Prostate gland (tissue), 2 donors: ENCODE measurements at regions not wholly inside any gene's neighbourhood (a gene's known extent, or its start where the extent isn't known, plus 50 kb on each side); places are given as distances from the start of the nearest gene placed in this dataset.

Experiments
- DNase-seq: peaks from one replicate; pipeline ENCODE4 v3.0.0-alpha.2; 2019; ENCODE audit warnings: low spot score
- H3K27ac ChIP-seq, 2 donors: fragments of 200-600 bp; sonication (generic); 2 replicates each; pipeline ENCODE4 v1.5.1; 2017 to 2019
- H3K27me3 ChIP-seq: fragments of 200-600 bp; sonication (generic); replicated peaks from 2 replicates; pipeline ENCODE4 v1.5.1; 2019; ENCODE audit not compliant: insufficient read depth
- H3K36me3 ChIP-seq, 2 donors: fragments of 200-600 bp; sonication (generic); 1 replicate in 1 of 2; 2 replicates in 1 of 2; pipeline versions ENCODE4 v1.5.1 to v1.8.1; 2017 to 2019
- H3K4me1 ChIP-seq: fragments of 200-600 bp; sonication (generic); replicated peaks from 2 replicates; pipeline ENCODE4 v1.5.1; 2019
- H3K4me3 ChIP-seq, 2 donors: fragments of 200-600 bp; sonication (generic); 2 replicates each; pipeline ENCODE4 v1.5.1; 2017 to 2019
- H3K9me3 ChIP-seq: fragments of 200-600 bp; sonication (generic); 2 replicates; pipeline ENCODE4 v1.5.1; 2017
- CTCF ChIP-seq, 4 experiments: fragments of 200-600 bp in 2 of 4; fragments of 450-650 bp in 2 of 4; sonication (generic) in 2 of 4; IDR thresholded peaks; 1 replicate in 3 of 4; 2 replicates in 1 of 4; pipeline ENCODE4 v1.5.1; 2016 to 2019; ENCODE audit warnings: antibody characterized with exemption in 4 of 4, mild to moderate bottlenecking in 2 of 4, moderate library complexity in 2 of 4
- POLR2A ChIP-seq: fragments of 450-650 bp; IDR thresholded peaks from one replicate; pipeline ENCODE4 v1.6.1; 2016; ENCODE audit warnings: antibody characterized with exemption, mild to moderate bottlenecking
- POLR2AphosphoS5 ChIP-seq: sonication (generic); formaldehyde crosslinking; IDR thresholded peaks from one replicate; pipeline ENCODE4 v1.6.1; 2017; ENCODE audit warnings: antibody characterized with exemption
- WGBS: methylation state at CpG from one replicate; pipeline ENCODE4 v1.1.5; 2018; 5-methylcytosine and 5-hydroxymethylcytosine counted together
- intact Hi-C: fragments of 100-400 bp; cut with DNase I; formaldehyde crosslinking; loops from one replicate; pipeline ENCODE4 v1.14.2; 2022

GRCh38 chr2:103873716-103874351 lies 980.1 kb upstream of the POU3F3 start:
- Histone ChIP-seq H3K27me3 (no peaks in the 10 kb centered on the region), H3K27ac (no peak overlapping the region), H3K9me3 (no peaks in the 10 kb centered on the region), H3K36me3 (no peaks in the 10 kb centered on the region), H3K4me3 (no peak overlapping the region), H3K4me1 (no peaks in the 10 kb centered on the region)
- WGBS, result 54% methylated on average over 10 of the region's 10 CpGs
- no peak for DNase-seq
- TF ChIP-seq POLR2A, result no peak
- intact Hi-C loops, result no loop called here

GRCh38 chr2:103875131-103875530 lies 978.8 kb upstream of the POU3F3 start:
- H3K9me3 ChIP-seq, result no peaks in the 10 kb centered on the region
- no peak overlapping the region for H3K27ac ChIP-seq
- H3K36me3 ChIP-seq, result no peaks in the 10 kb centered on the region
- no peak overlapping the region for H3K4me3 ChIP-seq
- WGBS, result 46% methylated on average over 1 of the region's 1 CpG
- intact Hi-C loops, result no loop called here
- TF ChIP-seq POLR2AphosphoS5, result no peak
- DNase-seq, result no peak
- no peaks in the 10 kb centered on the region for H3K27me3 ChIP-seq
- H3K4me1 ChIP-seq, result no peaks in the 10 kb centered on the region

GRCh38 chr2:103875531-103875930 lies 978.4 kb upstream of the POU3F3 start:
- Histone ChIP-seq H3K9me3 (no peaks in the 10 kb centered on the region), H3K4me3 (no peak overlapping the region), H3K36me3 (no peaks in the 10 kb centered on the region), H3K27me3 (no peaks in the 10 kb centered on the region), H3K27ac (no peak overlapping the region), H3K4me1 (no peaks in the 10 kb centered on the region)
- DNase-seq, result no peak
- TF ChIP-seq CTCF (IDR thresholded peaks at IDR 0.05), result no peak
- TF ChIP-seq POLR2A, result no peak
- no peak for TF ChIP-seq POLR2AphosphoS5
- intact Hi-C loops, result no loop called here
- 84% methylated on average over 3 of the region's 3 CpGs for WGBS

DNA sequence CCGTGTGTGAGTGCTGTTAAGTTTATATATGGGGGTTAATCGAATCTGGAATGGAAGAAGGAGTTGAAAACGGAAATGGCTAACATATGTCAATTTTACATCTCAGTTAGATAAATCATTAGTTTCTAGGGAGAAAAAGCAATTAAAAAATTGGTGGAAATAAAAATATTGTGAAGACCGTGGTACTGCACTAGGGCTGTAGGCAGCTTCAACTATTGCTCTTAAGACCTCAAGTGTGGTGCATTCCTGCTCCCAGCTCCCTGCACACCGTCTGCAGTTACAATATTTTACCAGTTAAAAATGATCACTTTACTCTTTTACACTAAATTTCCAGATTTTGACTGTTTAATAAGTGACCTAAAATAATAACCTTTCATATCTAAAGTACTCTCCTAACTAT lies 977.3 kb upstream of the POU3F3 start:
- Histone ChIP-seq H3K4me1 (no peaks in the 10 kb centered on the region), H3K36me3 (no peaks in the 10 kb centered on the region), H3K27me3 (no peaks in the 10 kb centered on the region), H3K4me3 (no peak overlapping the region), H3K27ac (no peak overlapping the region), H3K9me3 (no peaks in the 10 kb centered on the region)
- 74% methylated on average over 5 of the region's 5 CpGs for WGBS
- no peak for DNase-seq
- intact Hi-C loops, result no loop called here
- no peak for TF ChIP-seq POLR2A

DNA sequence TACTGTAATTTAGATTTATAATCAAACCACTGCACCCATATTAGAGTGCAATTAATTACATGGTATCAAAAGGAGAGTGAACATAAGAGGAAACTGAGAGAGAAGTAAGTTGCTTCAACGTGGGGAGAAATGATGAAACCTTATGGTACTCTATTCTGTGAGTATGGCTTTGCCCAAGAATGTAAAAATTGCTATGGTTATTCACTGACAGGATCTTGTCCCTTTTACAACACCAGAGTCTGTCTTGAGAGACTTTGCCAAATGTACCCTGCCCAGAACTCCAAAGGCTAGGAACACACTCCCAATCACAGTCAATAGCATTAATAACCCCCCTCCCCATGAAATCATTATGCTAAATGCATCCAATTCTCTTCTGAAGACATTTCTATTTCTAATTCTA lies 974.8 kb upstream of the POU3F3 start:
- Histone ChIP-seq H3K4me3 (no peak overlapping the region), H3K27ac (no peak overlapping the region), H3K36me3 (no peaks in the 10 kb centered on the region), H3K4me1 (no peaks in the 10 kb centered on the region), H3K9me3 (no peaks in the 10 kb centered on the region), H3K27me3 (no peaks in the 10 kb centered on the region)
- no peak for DNase-seq
- TF ChIP-seq CTCF (IDR thresholded peaks at IDR 0.05) (no peak), POLR2AphosphoS5 (no peak), POLR2A (no peak)
- intact Hi-C loops, result no loop called here
- WGBS, result 68% methylated on average over 1 of the region's 1 CpG

- Histone ChIP-seq H3K4me3 (no peak overlapping the region), H3K27ac (no peak overlapping the region), H3K9me3 (no peaks in the 10 kb centered on the region), H3K27me3 (no peaks in the 10 kb centered on the region), H3K36me3 (no peaks in the 10 kb centered on the region), H3K4me1 (no peaks in the 10 kb centered on the region)
- TF ChIP-seq POLR2AphosphoS5 (no peak), POLR2A (no peak), CTCF (IDR thresholded peaks at IDR 0.05) (no peak)
- 48% methylated on average over 4 of the region's 4 CpGs for WGBS
- no peak for DNase-seq
- intact Hi-C loops, result no loop called here
These were observed 973.7 kb upstream of the POU3F3 start for GRCh38 chr2:103880081-103880834.
